ENCODE measurements at regions not wholly inside any gene's neighbourhood (a gene's known extent, or its start where the extent isn't known, plus 50 kb on each side); places are given as distances from the start of the nearest gene placed in this dataset.

DNA sequence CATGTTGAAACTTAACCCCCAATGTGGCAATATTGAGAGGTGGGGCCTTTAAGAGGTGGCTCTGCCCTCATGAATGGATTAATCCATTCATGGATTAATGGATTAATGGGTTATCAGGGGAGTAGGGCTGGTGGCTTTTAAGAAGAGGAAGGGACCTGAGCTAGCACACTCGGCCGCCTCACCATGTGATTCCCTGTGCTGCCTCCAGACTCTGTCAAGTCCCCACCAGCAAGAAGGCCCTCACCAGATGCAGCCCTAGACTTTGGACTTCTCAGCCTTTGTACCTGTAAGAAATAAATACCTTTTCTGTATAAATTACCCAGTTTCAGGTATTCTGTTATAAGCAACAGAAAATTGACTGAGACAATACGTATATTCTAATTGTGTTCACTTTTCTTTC is 272.2 kb upstream of the DMRT1 start:
- Histone ChIP-seq H3K18ac (ENCODE audit: low read depth, low read length) (no peak overlapping the region), H3K4ac (ENCODE audit: low read depth, low read length) (no peak overlapping the region), H3K27me3 (ENCODE audit: control insufficient read depth, insufficient read depth, low read length) (no peaks in the 10 kb centered on the region; the same call in none of the 2 replicates), H2AFZ (replicated peaks; ENCODE audit: low read length, poor library complexity) (no peak overlapping the region), H2BK15ac (ENCODE audit: low read depth, low read length) (no peak overlapping the region), H3K9me3 (ENCODE audit: control insufficient read depth, insufficient read depth, low read length) (no peaks in the 10 kb centered on the region), H3K9ac (ENCODE audit: low read depth, low read length) (no peak overlapping the region), H2BK120ac (ENCODE audit: low read depth, low read length) (no peak overlapping the region), H3K9me1 (ENCODE audit: insufficient read depth, low read length) (no peaks in the 10 kb centered on the region), H4K20me1 (ENCODE audit: insufficient read depth, low read length) (no peaks in the 10 kb centered on the region), H3K23ac (ENCODE audit: low read depth, low read length) (no peak overlapping the region), H2BK5ac (ENCODE audit: low read depth, low read length, poor library complexity, severe bottlenecking) (no peak overlapping the region), H4K5ac (ENCODE audit: low read depth, low read length) (no peak overlapping the region), H2BK20ac (ENCODE audit: low read depth, low read length) (no peak overlapping the region), H3K4me2 (ENCODE audit: low read depth, low read length) (no peak overlapping the region), H3K4me1 (ENCODE audit: control insufficient read depth, insufficient read depth, low read length) (no peaks in the 10 kb centered on the region), H3K36me3 (ENCODE audit: control insufficient read depth, insufficient read depth, low read length) (no peaks in the 10 kb centered on the region), H3K79me1 (ENCODE audit: low read depth in 1 of 2, low read length in 2 of 2) (no peaks in the 10 kb centered on the region), H3K14ac (replicated peaks; ENCODE audit: low read depth, low read length) (no peak overlapping the region), H3K27ac (ENCODE audit: insufficient read depth, low read length) (no peak overlapping the region), H3K4me3 (ENCODE audit: insufficient read depth, low read depth, low read length) (no peak overlapping the region), H4K91ac (ENCODE audit: insufficient read depth, low read depth, low read length) (no peak overlapping the region), H3K56ac (ENCODE audit: extremely low read depth, insufficient read depth, low read length) (no peak overlapping the region), H4K8ac (ENCODE audit: low read depth in 2 of 2, low read length in 2 of 2) (no peak overlapping the region), H2AK9ac (replicated peaks; ENCODE audit: low read depth, low read length, poor library complexity) (no peak overlapping the region), H2AK5ac (ENCODE audit: low read depth, low read length) (no peak overlapping the region)
- ChIA-PET CTCF (no interaction called here), POLR2A (ENCODE audit: unreplicated experiment) (no interaction called here)
- DNase-seq (no peak), ATAC-seq (ENCODE audit: low read depth) (no peak)
- dilution Hi-C loops (cut with HindIII; ENCODE audit: low sequenced_read_pairs, unreplicated experiment) (no loop called here), in situ Hi-C loops (cut with MboI; ENCODE audit: low sequenced_read_pairs) (no loop called here), intact Hi-C loops (cut with micrococcal nuclease) (no loop called here)
- no CpG with 5 or more reads among the region's 3 CpGs for WGBS, 2 experiments (ENCODE audit: extremely low coverage in 2 of 2, insufficient read length in 1 of 2)
- no TSS peak for BruUV-seq (replicated peaks)
- TF ChIP-seq, protein P1, sequence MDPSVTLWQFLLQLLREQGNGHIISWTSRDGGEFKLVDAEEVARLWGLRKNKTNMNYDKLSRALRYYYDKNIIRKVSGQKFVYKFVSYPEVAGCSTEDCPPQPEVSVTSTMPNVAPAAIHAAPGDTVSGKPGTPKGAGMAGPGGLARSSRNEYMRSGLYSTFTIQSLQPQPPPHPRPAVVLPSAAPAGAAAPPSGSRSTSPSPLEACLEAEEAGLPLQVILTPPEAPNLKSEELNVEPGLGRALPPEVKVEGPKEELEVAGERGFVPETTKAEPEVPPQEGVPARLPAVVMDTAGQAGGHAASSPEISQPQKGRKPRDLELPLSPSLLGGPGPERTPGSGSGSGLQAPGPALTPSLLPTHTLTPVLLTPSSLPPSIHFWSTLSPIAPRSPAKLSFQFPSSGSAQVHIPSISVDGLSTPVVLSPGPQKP (IDR thresholded peaks at IDR 0.05; ENCODE audit: borderline replicate concordance, low read depth, low read length), result no peak
- TF ChIP-seq, protein P2, sequence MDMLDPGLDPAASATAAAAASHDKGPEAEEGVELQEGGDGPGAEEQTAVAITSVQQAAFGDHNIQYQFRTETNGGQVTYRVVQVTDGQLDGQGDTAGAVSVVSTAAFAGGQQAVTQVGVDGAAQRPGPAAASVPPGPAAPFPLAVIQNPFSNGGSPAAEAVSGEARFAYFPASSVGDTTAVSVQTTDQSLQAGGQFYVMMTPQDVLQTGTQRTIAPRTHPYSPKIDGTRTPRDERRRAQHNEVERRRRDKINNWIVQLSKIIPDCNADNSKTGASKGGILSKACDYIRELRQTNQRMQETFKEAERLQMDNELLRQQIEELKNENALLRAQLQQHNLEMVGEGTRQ (IDR thresholded peaks at IDR 0.05; ENCODE audit: low read depth, low read length), result no peak
- TF ChIP-seq MAZ (IDR thresholded peaks at IDR 0.05; ENCODE audit: borderline replicate concordance, low read depth, low read length) (no peak), BHLHE40 (IDR thresholded peaks at IDR 0.05; ENCODE audit: low read depth, low read length) (no peak), MXI1 (IDR thresholded peaks at IDR 0.05; ENCODE audit: borderline replicate concordance, low read depth, low read length) (no peak), SMC3 (IDR thresholded peaks at IDR 0.05; ENCODE audit: low read depth, low read length) (no peak), POLR2A (IDR thresholded peaks at IDR 0.05; ENCODE audit: low read depth, low read length) (no peak), RAD21 (IDR thresholded peaks at IDR 0.05; ENCODE audit: low read length) (no peak), NFE2L2 (IDR thresholded peaks at IDR 0.05; ENCODE audit: low read depth, low read length) (no peak), RFX5 (IDR thresholded peaks at IDR 0.05; ENCODE audit: low read depth, low read length) (no peak), FOS (IDR thresholded peaks at IDR 0.05; ENCODE audit: low read depth, low read length) (no peak), CEBPB (IDR thresholded peaks at IDR 0.05; ENCODE audit: low read depth, low read length) (no peak), RCOR1 (IDR thresholded peaks at IDR 0.05; ENCODE audit: insufficient replicate concordance, low read length) (no peak), MAFK (IDR thresholded peaks at IDR 0.05; ENCODE audit: low read depth, low read length) (no peak), CHD1 (IDR thresholded peaks at IDR 0.05; ENCODE audit: low read depth, low read length) (no peak)
- TF ChIP-seq, protein P3, sequence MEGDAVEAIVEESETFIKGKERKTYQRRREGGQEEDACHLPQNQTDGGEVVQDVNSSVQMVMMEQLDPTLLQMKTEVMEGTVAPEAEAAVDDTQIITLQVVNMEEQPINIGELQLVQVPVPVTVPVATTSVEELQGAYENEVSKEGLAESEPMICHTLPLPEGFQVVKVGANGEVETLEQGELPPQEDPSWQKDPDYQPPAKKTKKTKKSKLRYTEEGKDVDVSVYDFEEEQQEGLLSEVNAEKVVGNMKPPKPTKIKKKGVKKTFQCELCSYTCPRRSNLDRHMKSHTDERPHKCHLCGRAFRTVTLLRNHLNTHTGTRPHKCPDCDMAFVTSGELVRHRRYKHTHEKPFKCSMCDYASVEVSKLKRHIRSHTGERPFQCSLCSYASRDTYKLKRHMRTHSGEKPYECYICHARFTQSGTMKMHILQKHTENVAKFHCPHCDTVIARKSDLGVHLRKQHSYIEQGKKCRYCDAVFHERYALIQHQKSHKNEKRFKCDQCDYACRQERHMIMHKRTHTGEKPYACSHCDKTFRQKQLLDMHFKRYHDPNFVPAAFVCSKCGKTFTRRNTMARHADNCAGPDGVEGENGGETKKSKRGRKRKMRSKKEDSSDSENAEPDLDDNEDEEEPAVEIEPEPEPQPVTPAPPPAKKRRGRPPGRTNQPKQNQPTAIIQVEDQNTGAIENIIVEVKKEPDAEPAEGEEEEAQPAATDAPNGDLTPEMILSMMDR (conservative IDR thresholded peaks at IDR 0.05; ENCODE audit: low read depth, low read length), result no peak

All from IMR-90 (cell line).